ENCODE measurements at regions not wholly inside any gene's neighbourhood (a gene's known extent, or its start where the extent isn't known, plus 50 kb on each side); places are given as distances from the start of the nearest gene placed in this dataset.

- no peak for TF ChIP-seq SIX5 (IDR thresholded peaks at IDR 0.05; ENCODE audit: low read depth, low read length)
- no peak for TF ChIP-seq SIRT6 (IDR thresholded peaks at IDR 0.05; ENCODE audit: low read length)
- no peak for TF ChIP-seq GTF2F1 (IDR thresholded peaks at IDR 0.05; ENCODE audit: borderline replicate concordance, low read depth, low read length)
These were observed 197.1 kb upstream of the GPC6 start (continued) for GRCh38 chr13:93029536-93029935.
